Upper lobe of left lung (tissue), 6 donors: ENCODE measurements at regions not wholly inside any gene's neighbourhood (a gene's known extent, or its start where the extent isn't known, plus 50 kb on each side); places are given as distances from the start of the nearest gene placed in this dataset.

Source experiments
- ATAC-seq, 2 donors: fragments of 200-7000 bp; cut with Tn5 transposase; one replicate each; pipeline ENCODE4 v1.9.1; 2022; ENCODE audit warnings: mild to moderate bottlenecking in 2 of 2, moderate library complexity in 2 of 2; ENCODE audit not compliant: low FRiP score in 2 of 2
- DNase-seq, 2 donors: peaks; one replicate each; pipeline ENCODE4 v3.0.0-alpha.2; 2019 to 2020
- H3K27ac ChIP-seq, 4 donors: fragments of 200-600 bp; sonication (generic); one replicate each; pipeline ENCODE4 v1.5.1; 2016 to 2019
- H3K27me3 ChIP-seq, 4 donors: fragments of 200-600 bp; sonication (generic); one replicate each; pipeline ENCODE4 v1.5.1; 2017 to 2019
- H3K36me3 ChIP-seq, 4 donors: fragments of 200-600 bp; sonication (generic); one replicate each; pipeline ENCODE4 v1.5.1; 2016 to 2019
- H3K4me1 ChIP-seq, 4 donors: fragments of 200-600 bp; sonication (generic); one replicate each; pipeline ENCODE4 v1.5.1; 2018 to 2019
- H3K4me3 ChIP-seq, 4 donors: fragments of 200-600 bp; sonication (generic); one replicate each; pipeline ENCODE4 v1.5.1; 2017 to 2019; ENCODE audit warnings: mild to moderate bottlenecking in 2 of 4, moderate library complexity in 1 of 4
- H3K9me3 ChIP-seq, 4 donors: fragments of 200-600 bp; sonication (generic); one replicate each; pipeline ENCODE4 v1.5.1; 2018 to 2019
- CTCF ChIP-seq, 6 experiments: fragments of 450-650 bp in 4 of 6; fragments of 200-600 bp in 2 of 6; sonication (generic) in 2 of 6; IDR thresholded peaks; one replicate each; pipeline ENCODE4 v1.5.1; 2016 to 2019; ENCODE audit warnings: antibody characterized with exemption in 6 of 6
- EP300 ChIP-seq, 4 donors: sonication (generic); formaldehyde crosslinking; IDR thresholded peaks; one replicate each; pipeline ENCODE4 v1.5.1; 2017; ENCODE audit warnings: antibody characterized with exemption in 4 of 4, control low read depth in 2 of 4
- POLR2A ChIP-seq, 4 donors: fragments of 450-650 bp; IDR thresholded peaks; one replicate each; pipeline ENCODE4 v1.5.1; 2016 to 2017; ENCODE audit warnings: antibody characterized with exemption in 4 of 4, mild to moderate bottlenecking in 2 of 4
- POLR2AphosphoS5 ChIP-seq, 2 donors: sonication (generic); formaldehyde crosslinking; IDR thresholded peaks; one replicate each; pipeline ENCODE4 v1.5.1; 2017; ENCODE audit warnings: antibody characterized with exemption in 2 of 2
- WGBS, 2 donors: methylation state at CpG; one replicate each; pipeline ENCODE4 v1.1.5; 2017 to 2018; 5-methylcytosine and 5-hydroxymethylcytosine counted together
- donor health status: DM: no; HTN: no; CAD: no; lungs with moderate emphysema.
- donor health status: DM: no; HTN: yes; CAD: no; lungs with severe emphysema.

- no peaks in the 10 kb centered on the region for H3K36me3 ChIP-seq
- peak overlapping the region in 2 of 4 donors; percentile 11 to 34 for H3K27ac ChIP-seq
- no peaks in the 10 kb centered on the region for H3K9me3 ChIP-seq
- no peak for TF ChIP-seq CTCF (IDR thresholded peaks at IDR 0.05)
- TF ChIP-seq EP300 (IDR thresholded peaks at IDR 0.05) = peak in 1 of 4 donors; percentile 27
- no peak for TF ChIP-seq POLR2A (IDR thresholded peaks at IDR 0.05)
- TF ChIP-seq POLR2AphosphoS5 (IDR thresholded peaks at IDR 0.05) = peak; percentile 45 to 76
- ATAC-seq = peak; percentile 77 to 91
- WGBS, 2 donors = 48 to 50% methylated on average over 10 of the region's 10 CpGs
- DNase-seq = peak in 1 of 2 donors; percentile 23
- H3K4me3 ChIP-seq = no peak overlapping the region
- peaks cover 0 to 4% (median 2%) of the 10 kb centered on the region in 4 donors for H3K4me1 ChIP-seq
- H3K27me3 ChIP-seq = no peaks in the 10 kb centered on the region
Observed at GRCh38 chr18:45324495-45325113, 290.7 kb upstream of the SLC14A2 start.

- TF ChIP-seq EP300 (IDR thresholded peaks at IDR 0.05) = no peak
- TF ChIP-seq POLR2A (IDR thresholded peaks at IDR 0.05) = no peak
- no peak for TF ChIP-seq POLR2AphosphoS5 (IDR thresholded peaks at IDR 0.05)
- no peak for TF ChIP-seq CTCF (IDR thresholded peaks at IDR 0.05)
- ATAC-seq (no peak), DNase-seq (no peak)
- Histone ChIP-seq H3K27me3 (no peaks in the 10 kb centered on the region), H3K4me3 (no peak overlapping the region), H3K4me1 (peaks cover 0 to 4% (median 2%) of the 10 kb centered on the region in 4 donors), H3K36me3 (no peaks in the 10 kb centered on the region), H3K9me3 (no peaks in the 10 kb centered on the region), H3K27ac (peak overlapping the region in 1 of 4 donors; percentile 34)
- 91 to 94% methylated on average over 1 of the region's 1 CpG for WGBS, 2 donors
Observed at GRCh38 chr18:45325778-45326177, 289.5 kb upstream of the SLC14A2 start.

GRCh38 chr18:45326505-45326904 is 288.8 kb upstream of the SLC14A2 start:
- TF ChIP-seq POLR2AphosphoS5 (IDR thresholded peaks at IDR 0.05) (no peak), CTCF (IDR thresholded peaks at IDR 0.05) (no peak), POLR2A (IDR thresholded peaks at IDR 0.05) (no peak), EP300 (IDR thresholded peaks at IDR 0.05) (no peak)

GRCh38 chr18:45328296-45328695 is 287.0 kb upstream of the SLC14A2 start:
- no peak for TF ChIP-seq EP300 (IDR thresholded peaks at IDR 0.05)
- no peak for TF ChIP-seq CTCF (IDR thresholded peaks at IDR 0.05)
- TF ChIP-seq POLR2AphosphoS5 (IDR thresholded peaks at IDR 0.05) = no peak
- no peak for TF ChIP-seq POLR2A (IDR thresholded peaks at IDR 0.05)
- H3K36me3 ChIP-seq = no peaks in the 10 kb centered on the region
- no peaks in the 10 kb centered on the region for H3K27me3 ChIP-seq
- H3K4me3 ChIP-seq = no peak overlapping the region
- DNase-seq (no peak), ATAC-seq (no peak)
- no peaks in the 10 kb centered on the region for H3K9me3 ChIP-seq
- WGBS, 2 donors = 67 to 79% methylated on average over 2 of the region's 2 CpGs
- peaks cover 0 to 4% (median 2%) of the 10 kb centered on the region in 4 donors for H3K4me1 ChIP-seq
- H3K27ac ChIP-seq = peak overlapping the region in 2 of 4 donors; percentile 9 to 53

More at GRCh38 chr18:45326505-45326904, 288.8 kb upstream of the SLC14A2 start:
- H3K27ac ChIP-seq = peak overlapping the region in 1 of 4 donors; percentile 19
- no peaks in the 10 kb centered on the region for H3K9me3 ChIP-seq
- DNase-seq = no peak
- H3K4me1 ChIP-seq = peaks cover 0 to 4% (median 2%) of the 10 kb centered on the region in 4 donors
- 78 to 80% methylated on average over 2 of the region's 2 CpGs for WGBS, 2 donors
- no peaks in the 10 kb centered on the region for H3K27me3 ChIP-seq
- H3K4me3 ChIP-seq = no peak overlapping the region
- ATAC-seq = no peak
- H3K36me3 ChIP-seq = no peaks in the 10 kb centered on the region

- Histone ChIP-seq H3K27ac (peak overlapping the region in 1 of 4 donors; percentile 53), H3K4me3 (no peak overlapping the region), H3K9me3 (no peaks in the 10 kb centered on the region), H3K36me3 (no peaks in the 10 kb centered on the region), H3K27me3 (no peaks in the 10 kb centered on the region), H3K4me1 (peaks cover 0 to 3% (median under 1%) of the 10 kb centered on the region in 4 donors)
- peak in 1 of 2 donors; percentile 21 for ATAC-seq
- no peak for DNase-seq
- 69 to 80% methylated on average over 6 of the region's 6 CpGs for WGBS, 2 donors
- no peak for TF ChIP-seq POLR2A (IDR thresholded peaks at IDR 0.05)
- TF ChIP-seq EP300 (IDR thresholded peaks at IDR 0.05) = no peak
- TF ChIP-seq POLR2AphosphoS5 (IDR thresholded peaks at IDR 0.05) = no peak
- no peak for TF ChIP-seq CTCF (IDR thresholded peaks at IDR 0.05)
Observed at GRCh38 chr18:45328811-45329210, 286.5 kb upstream of the SLC14A2 start.
